ENCODE measurements at regions not wholly inside any gene's neighbourhood (a gene's known extent, or its start where the extent isn't known, plus 50 kb on each side); places are given as distances from the start of the nearest gene placed in this dataset.

DNA sequence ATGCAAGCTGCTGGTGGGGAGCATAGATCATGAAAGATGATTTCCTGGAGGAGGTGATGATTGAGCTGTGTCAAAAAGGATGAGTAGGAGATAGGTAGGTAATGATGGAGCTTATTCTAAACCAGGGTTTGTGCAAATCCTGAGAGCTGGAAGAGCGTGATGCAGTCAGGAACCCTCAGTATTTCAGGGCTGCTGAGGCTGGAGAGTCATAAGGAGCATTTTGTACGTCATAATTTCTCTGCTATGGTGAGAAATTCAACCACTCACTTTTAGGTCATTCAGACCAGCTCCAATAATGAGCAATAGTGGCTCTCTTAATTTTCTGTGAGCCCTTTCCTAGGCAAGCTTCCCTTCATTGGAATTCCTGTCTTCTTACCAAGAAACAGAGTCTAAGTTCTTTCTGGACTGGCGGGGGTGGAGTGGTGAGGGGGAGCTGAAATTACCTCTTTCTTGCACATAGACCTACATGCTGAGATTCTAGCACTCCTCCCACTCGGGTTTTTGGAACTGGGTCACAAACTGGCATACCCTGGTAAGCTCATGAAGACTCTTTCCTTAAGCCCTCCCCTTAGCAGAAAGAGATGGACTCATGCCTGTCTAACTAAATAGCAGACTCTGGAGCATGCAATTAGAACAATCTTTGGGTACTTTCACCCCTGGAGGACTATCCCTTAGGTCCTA is 62.2 kb upstream of the MYCBP2 start:
- ATAC-seq (no peak), FAIRE-seq (no peak), DNase-seq (ENCODE audit: extremely low read depth in 1 of 4, low spot score in 3 of 4) (no peak)
- Histone ChIP-seq H3K4me1 (replicated peaks in 1 of 2; ENCODE audit: control insufficient read depth in 2 of 2, insufficient read depth in 2 of 2, low read length in 2 of 2) (no peaks in the 10 kb centered on the region), H3K4me3 (no peak overlapping the region), H3K4me2 (ENCODE audit: insufficient read depth, low read length) (no peak overlapping the region), H3K27me3 (ENCODE audit: control insufficient read depth in 2 of 2, insufficient read depth in 2 of 2, low read length in 2 of 2) (no peaks in the 10 kb centered on the region), H3K9me1 (ENCODE audit: control insufficient read depth, insufficient read depth, low read length) (no peaks in the 10 kb centered on the region), H3K9ac (ENCODE audit: insufficient read depth in 1 of 2, low read depth in 2 of 2, low read length in 2 of 2) (no peak overlapping the region), H3K36me3 (ENCODE audit: control insufficient read depth, insufficient read depth, low read length) (no peaks in the 10 kb centered on the region), H2AFZ (ENCODE audit: low read depth, low read length) (no peak overlapping the region), H3K27ac (ENCODE audit: extremely low read depth, low read depth, low read length) (no peak overlapping the region), H4K20me1 (replicated peaks; ENCODE audit: control insufficient read depth, insufficient read depth, low read length) (no peaks in the 10 kb centered on the region), H3K79me2 (ENCODE audit: control insufficient read depth, insufficient read depth, low read length) (no peaks in the 10 kb centered on the region), H3K9me3 (replicated peaks; ENCODE audit: control insufficient read depth, insufficient read depth, low read depth, low read length) (no peaks in the 10 kb centered on the region)
- CTCF ChIA-PET (ENCODE audit: low intra/inter-chr PET ratio): no interaction called here
- intact Hi-C loops (cut with micrococcal nuclease): no loop called here
- WGBS (ENCODE audit: insufficient coverage, low coverage, missing lambda C conversion rate): 2% methylated on average over 4 of the region's 4 CpGs
- TF ChIP-seq BCLAF1 (IDR thresholded peaks at IDR 0.05; ENCODE audit: borderline replicate concordance in 1 of 2, control insufficient read depth in 1 of 2, low read depth in 2 of 2, low read length in 1 of 2) (no peak), NFE2 (IDR thresholded peaks at IDR 0.05; ENCODE audit: low read depth) (no peak), TBL1XR1 (IDR thresholded peaks at IDR 0.05; ENCODE audit: low read length in 2 of 2) (no peak), ETV1 (tag; conservative IDR thresholded peaks at IDR 0.05; ENCODE audit: low read depth) (no peak), NFRKB (IDR thresholded peaks at IDR 0.05; ENCODE audit: low read depth) (no peak), POLR2B (IDR thresholded peaks at IDR 0.05; ENCODE audit: low read depth, partially characterized antibody) (no peak), SPI1 (IDR thresholded peaks at IDR 0.05; ENCODE audit: borderline replicate concordance, low read depth, low read length) (no peak), TAF1 (IDR thresholded peaks at IDR 0.05; ENCODE audit: control insufficient read depth, extremely low read depth, insufficient read depth, low read length, severe bottlenecking) (no peak)
- POLR2A ChIA-PET: interaction anchor here (0.6 kb wide), 1 partner anchor 81 kb away, joined by 3 read pairs; no protein-coding TSS in a partner anchor
- BruUV-seq (replicated peaks): no TSS peak
- in situ Hi-C loops (cut with MboI): no loop called here

Data from K562 (cell line).